DMS114 treated with DMSO at 0.1 percent for 48 hours (cell line): ENCODE measurements at regions not wholly inside any gene's neighbourhood (a gene's known extent, or its start where the extent isn't known, plus 50 kb on each side); places are given as distances from the start of the nearest gene placed in this dataset.
"Not testable (repeated sequence)": the region's sequence is repeated elsewhere in the genome, so short reads cannot be mapped to it uniquely, and the experiment has no call there.

ENCODE experiments used
- DNase-seq: peaks from one replicate; lab custom pipeline; 2025; ENCODE audit not compliant: unreplicated experiment; lab: John Stamatoyannopoulos, UW

- no peak for DNase-seq
Measured at GRCh38 chr16:35562919-35563318, 2103.5 kb downstream of the TP53TG3F start.

GRCh38 chr16:35564148-35564547, 2104.7 kb downstream of the TP53TG3F start:
- DNase-seq = no peak

DNA sequence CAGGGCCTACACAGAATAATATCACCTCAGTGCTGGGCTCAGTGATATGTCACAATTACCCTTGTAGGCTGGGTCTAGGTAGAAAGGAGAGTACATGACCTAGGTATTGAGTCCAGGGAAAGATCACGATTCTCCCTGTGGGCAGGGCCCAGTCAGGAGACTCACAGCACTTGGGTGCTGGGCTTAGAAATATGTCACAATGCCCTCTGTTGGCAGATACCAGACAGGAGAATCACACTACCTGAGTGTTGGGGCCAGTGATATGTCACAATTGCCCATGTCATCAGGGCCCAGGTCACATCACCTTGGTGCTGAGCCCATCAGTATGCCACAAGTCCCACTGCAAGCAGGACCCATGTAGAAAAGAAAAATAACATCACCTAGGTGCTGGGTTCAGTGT, 2105.5 kb downstream of the TP53TG3F start:
- no peak for DNase-seq

- DNase-seq = no peak
Measured at GRCh38 chr16:35565626-35566025, 2106.2 kb downstream of the TP53TG3F start.

- DNase-seq = no peak
Measured at GRCh38 chr16:35569413-35569812, 2110.0 kb downstream of the TP53TG3F start.

DNA sequence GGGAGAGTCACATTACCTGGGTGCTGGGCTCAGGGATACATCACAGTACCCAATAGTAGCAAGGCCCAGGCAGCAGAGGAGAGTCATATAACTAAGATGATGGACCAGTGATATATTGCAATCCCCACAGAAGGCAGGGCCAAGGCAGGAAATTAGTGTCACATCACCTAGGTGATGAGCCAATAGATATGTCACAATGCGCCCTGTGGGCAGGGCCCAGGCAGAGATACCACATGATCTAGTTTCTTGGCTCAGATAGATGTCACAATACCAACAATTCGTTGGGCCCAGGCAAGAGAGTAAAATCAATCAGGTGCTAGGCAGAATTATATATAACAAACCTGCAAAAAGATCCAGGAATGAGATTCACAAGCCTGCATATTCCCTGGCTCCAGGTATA, 2111.5 kb downstream of the TP53TG3F start:
- no peak for DNase-seq

GRCh38 chr16:35572186-35572585, 2112.8 kb downstream of the TP53TG3F start:
- DNase-seq = no peak

DNA sequence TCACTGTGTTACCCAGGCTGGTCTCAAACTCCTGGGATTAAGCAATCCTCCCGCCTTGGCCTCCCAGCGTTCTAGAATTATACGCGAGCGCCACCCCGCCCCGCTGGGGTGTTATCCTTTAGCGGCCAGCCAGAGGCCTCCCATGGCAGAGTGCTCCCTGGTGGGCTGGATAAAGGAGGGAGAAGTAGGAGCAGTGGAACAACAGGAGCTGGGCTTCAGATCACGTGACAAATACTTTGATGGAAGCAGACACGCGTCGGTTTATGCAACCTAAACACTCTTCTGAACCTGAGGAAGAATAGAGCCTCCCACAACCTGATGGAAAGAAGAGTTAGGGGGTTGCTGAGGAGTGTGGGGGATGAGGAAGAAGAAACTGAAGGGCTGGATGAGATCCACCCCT, 2114.0 kb downstream of the TP53TG3F start:
- DNase-seq = no peak

DNA sequence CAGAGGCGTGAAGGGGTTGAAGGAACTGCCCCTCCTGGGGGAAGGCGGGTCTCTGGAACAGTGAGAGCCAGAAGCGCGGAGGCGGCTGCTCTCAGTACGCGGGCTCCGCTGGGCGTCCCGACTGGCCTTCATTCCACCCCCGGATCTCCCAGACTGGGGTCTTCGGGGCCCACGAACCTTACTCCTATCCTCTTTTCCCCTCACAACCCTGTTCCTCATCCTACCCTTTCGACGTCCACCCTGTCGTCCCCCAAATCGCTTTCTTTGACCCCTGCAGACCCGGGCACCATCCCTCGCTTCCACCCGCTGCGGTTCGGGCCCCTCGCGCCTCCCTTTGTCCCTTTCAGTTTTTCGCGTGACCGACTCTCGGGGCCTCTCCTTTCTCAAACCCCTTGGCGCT, 2114.6 kb downstream of the TP53TG3F start:
- no peak for DNase-seq

DNA sequence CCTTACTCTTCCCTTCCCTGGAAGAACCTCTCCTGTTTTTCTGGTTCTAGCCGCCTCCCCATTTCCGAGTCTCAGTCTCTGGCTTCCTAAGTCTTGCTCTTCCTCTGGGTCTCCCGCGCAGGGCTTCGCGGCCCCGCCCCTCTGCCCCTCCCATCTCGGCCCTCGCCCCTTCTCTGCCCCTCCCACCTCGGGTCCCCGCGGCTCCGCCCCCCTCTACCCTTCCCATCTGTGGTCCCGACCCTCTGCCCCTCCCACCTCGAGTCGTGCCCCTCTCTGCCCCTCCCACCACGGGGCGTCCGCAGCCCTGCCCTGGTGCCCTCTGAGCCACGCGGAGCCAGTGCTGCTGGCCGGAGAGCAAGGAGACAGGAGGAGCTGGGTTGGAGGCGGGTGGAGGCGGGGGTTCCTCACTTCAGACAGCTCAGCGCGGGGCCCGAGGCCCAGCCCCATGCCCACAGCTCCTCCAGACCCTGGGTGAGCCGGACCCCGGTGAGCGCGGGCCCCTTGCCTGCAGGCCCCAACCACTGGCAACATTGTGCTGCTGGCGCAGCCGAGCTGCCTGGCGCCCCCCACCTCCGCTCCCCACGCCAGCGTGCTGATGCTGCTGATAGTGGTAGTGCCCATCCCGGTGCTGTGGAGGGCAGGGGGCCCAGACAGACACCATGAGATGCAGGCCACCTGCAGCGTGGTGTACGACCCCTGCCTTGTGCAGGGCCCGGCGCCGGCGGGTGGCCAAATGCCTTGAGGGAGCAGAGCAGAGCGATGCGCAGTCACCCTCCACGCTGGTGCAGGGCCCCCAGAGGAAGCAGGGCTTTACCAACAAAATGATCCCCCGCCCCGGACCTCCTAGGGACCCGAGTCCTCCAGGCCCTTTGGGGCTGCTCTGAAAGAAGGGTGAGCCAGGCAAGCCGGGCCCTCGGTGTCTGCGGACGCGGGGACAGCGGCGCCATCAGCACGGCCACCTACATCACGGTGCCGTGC, 2115.3 kb downstream of the TP53TG3F start:
- no peak for DNase-seq

GRCh38 chr16:35575432-35575821, 2116.0 kb downstream of the TP53TG3F start:
- DNase-seq = no peak

GRCh38 chr16:35585411-35585810, 2126.0 kb downstream of the TP53TG3F start:
- no peak for DNase-seq

DNA sequence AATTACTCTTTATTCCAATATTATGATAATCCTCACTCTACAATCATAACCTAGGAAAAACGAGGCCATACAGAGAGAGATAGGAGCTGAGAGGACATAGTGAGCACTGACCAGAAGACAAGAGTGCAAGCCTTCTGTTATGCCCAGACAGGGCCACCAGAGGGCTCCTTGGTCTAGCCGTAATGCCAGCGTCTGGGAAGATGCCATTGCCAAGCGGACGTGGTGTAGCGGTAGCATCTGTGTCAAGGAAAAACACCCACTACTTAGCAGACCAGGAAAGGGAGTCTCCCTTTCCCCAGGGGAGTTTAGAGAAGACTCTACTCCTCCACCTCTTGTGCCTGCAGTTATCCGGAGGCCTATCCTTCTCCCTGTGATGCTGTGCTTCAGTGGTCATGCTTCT, 2131.5 kb downstream of the TP53TG3F start:
- peak; percentile 14 for DNase-seq

DNA sequence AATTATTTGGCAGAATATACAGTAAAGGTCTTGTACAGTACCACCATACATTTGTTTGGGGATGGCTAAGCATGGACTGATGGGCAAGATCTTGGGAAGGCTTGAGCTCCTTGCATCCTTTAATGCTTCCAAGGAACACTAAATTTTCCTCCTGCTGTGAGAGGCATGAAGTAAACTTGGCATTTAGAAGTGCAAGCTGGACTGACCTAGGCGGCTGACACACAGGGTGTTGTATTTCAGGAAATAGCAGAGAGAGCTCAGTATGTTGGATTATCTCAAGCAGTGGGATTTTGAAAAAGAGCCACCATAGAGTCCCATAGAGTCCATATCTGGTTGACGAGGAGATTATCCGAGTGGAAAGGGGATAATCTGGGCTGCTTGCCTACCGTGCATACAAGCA, 2137.1 kb downstream of the TP53TG3F start:
- no peak for DNase-seq

GRCh38 chr16:35598696-35599332, 2139.4 kb downstream of the TP53TG3F start:
- DNase-seq = peak; percentile 10

DNA sequence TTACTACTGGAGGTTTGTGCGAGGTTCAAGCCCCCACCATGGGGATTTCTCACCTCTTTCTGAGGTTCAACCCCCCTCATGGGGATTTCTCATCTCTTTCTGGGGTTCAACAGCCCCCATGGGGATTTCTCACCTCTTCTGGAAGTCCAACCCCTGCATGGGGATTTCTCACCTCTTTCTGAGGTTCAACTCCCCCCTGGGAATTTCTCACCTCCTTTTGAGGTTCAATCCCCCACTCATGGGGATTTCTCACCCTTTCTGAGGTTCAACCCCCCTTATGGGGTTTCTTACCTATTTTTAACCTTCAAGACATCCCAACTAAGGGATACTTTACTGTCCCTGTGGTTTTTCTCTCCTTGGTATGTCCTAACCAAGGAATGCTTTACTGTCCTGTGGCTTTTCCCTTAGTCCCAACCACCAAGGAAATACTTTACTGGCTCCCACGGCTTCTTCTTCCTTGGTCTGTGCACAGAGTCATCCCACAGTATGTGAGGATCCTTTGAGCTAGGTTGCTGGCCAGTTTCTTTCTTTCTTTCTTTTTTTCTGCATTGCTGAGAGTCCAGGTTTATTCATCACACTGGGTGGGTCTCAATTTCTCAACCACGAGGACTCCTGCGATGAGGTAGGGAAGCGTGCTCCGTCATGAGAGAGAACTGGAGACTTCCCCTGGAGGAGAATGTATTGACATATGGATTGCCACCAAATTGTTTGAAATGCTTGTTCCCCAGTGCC, 2140.2 kb downstream of the TP53TG3F start:
- no peak for DNase-seq

DNA sequence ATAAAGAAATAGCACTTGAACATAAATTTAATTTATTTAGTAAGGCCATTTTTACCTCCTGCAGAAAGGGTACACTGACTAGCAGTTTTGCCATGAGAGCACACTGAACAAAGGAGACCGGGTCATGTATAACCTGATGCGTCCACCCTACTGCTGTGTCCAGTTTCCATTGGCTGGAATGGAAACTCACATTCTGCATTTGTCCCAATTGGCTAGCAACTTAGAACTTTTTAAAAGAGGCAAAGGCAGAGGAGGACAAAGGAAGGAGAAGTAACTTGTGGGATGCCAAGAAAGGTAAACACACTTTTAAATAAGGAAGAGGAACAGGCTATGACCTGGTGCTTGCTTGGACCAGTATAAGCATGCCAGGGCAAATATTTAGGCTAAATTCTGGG, 2140.7 kb downstream of the TP53TG3F start:
- not testable (repeated sequence) for DNase-seq

DNA sequence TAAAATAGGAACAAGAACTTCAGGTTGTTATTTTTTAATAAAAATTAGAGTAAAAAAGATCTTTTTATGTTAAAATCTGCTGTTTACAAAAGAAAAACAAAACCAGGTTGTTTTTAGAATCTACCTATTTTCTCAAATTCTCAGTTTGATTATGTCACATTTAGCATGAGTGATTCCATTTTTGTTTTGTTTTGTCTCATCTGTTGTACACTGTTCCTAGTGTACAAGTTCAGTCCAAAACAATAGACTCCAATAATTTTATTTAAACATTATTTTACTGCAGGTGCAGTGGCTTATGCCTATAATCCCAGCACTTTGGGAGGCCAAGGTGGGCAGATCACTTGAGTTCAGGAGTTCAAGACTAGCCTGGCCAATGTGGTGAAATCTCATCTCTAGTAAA, 2142.7 kb downstream of the TP53TG3F start:
- DNase-seq = no peak

GRCh38 chr16:35603371-35603770, 2144.0 kb downstream of the TP53TG3F start:
- not testable (repeated sequence) for DNase-seq

DNA sequence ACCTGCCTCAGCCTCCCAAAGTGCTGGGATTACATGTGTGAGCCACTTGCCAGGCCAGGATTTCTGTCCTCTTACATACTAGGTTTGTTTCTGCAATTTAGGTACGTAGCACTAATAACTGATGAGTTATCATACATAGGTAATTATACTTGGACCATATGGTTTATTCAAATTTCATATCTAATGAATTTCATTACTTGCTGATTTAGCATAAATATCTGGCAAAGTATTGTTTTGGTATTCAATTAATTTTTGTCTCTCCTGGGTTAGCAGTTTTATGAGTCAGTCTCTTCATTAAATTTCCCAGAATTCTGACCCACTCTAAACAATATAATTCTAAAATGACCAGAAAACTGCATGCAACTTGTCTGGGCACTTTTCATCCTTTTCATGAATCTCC, 2146.5 kb downstream of the TP53TG3F start:
- DNase-seq = no peak

GRCh38 chr16:35614883-35615282, 2155.5 kb downstream of the TP53TG3F start:
- not testable (repeated sequence) for DNase-seq

GRCh38 chr16:35619176-35619575, 2159.8 kb downstream of the TP53TG3F start:
- DNase-seq = not testable (repeated sequence)
